ENCODE measurements at regions not wholly inside any gene's neighbourhood (a gene's known extent, or its start where the extent isn't known, plus 50 kb on each side); places are given as distances from the start of the nearest gene placed in this dataset.

DNA sequence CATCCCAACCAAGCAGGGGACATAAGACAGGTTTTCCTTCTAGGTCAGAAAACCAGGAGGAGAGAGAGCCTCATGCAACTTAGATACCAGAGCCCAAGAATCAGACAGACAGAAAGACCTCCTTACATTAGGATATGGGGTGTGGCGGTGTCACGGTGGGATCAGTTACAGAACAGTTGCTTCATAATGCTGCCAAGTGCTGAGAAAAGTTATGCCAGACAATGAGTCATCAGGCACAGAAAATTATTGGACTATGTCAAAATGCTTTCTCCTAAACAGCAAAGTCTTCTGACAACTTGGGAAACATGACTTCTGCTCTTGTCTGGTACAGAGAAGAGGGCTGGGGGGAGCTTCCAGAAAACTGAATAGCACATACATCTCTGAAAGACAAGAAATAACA, 1120.2 kb upstream of the TMPRSS15 start:
- TF ChIP-seq CTCF (IDR thresholded peaks at IDR 0.05) (no peak), EP300 (IDR thresholded peaks at IDR 0.05) (no peak), POLR2A (IDR thresholded peaks at IDR 0.05) (no peak)
